OCI-LY7 (cell line): ENCODE measurements at regions not wholly inside any gene's neighbourhood (a gene's known extent, or its start where the extent isn't known, plus 50 kb on each side); places are given as distances from the start of the nearest gene placed in this dataset.

ENCODE experiments used
- BruUV-seq: library from RNA; stranded (reverse); fragments of 400-500 nt; replicated peaks from 2 replicates; lab custom pipeline; 2021; lab: Mats Ljungman, UMichigan
- CTCF ChIA-PET: fragments of 300-600 bp; sonication (Branson Sonifier 250); formaldehyde crosslinking; loops from one replicate; lab custom pipeline; 2022; ENCODE audit warnings: antibody characterized with exemption; ENCODE audit not compliant: unreplicated experiment; lab: Charles Lee
- POLR2A ChIA-PET: fragments of 300-600 bp; sonication (Branson Sonifier 250); formaldehyde crosslinking; loops from one replicate; lab custom pipeline; 2022; ENCODE audit warnings: antibody characterized with exemption; lab: Charles Lee
- DNase-seq: peaks from one replicate; pipeline ENCODE4 v3.0.0-alpha.2; 2015; ENCODE audit warnings: low spot score
- H2AFZ ChIP-seq: fragments of 200-600 bp; sonication (generic), shearing (Covaris generic); 2 replicates; pipeline ENCODE4 v1.6.1; 2014; ENCODE audit warnings: mild to moderate bottlenecking, antibody characterized with exemption, low read length, moderate library complexity
- H3K27ac ChIP-seq: fragments of 200-600 bp; sonication (generic); 2 replicates; pipeline ENCODE4 v1.5.1; 2014; ENCODE audit warnings: mixed run types, low read depth, mild to moderate bottlenecking, moderate library complexity, low read length, inconsistent platforms; ENCODE audit not compliant: poor library complexity, severe bottlenecking
- H3K36me3 ChIP-seq: fragments of 200-600 bp; sonication (generic); 2 replicates; pipeline ENCODE4 v1.6.1; 2014; ENCODE audit warnings: mild to moderate bottlenecking, antibody characterized with exemption, low read length, moderate library complexity, mixed read lengths; ENCODE audit not compliant: insufficient read depth
- H3K4me1 ChIP-seq: fragments of 200-600 bp; sonication (generic); 2 replicates; pipeline ENCODE4 v1.5.1; 2014; ENCODE audit warnings: mild to moderate bottlenecking, low read length; ENCODE audit not compliant: insufficient read depth, poor library complexity, severe bottlenecking
- H3K4me2 ChIP-seq: fragments of 200-600 bp; sonication (generic); 2 replicates; pipeline ENCODE4 v1.6.1; 2014; ENCODE audit warnings: mild to moderate bottlenecking, low read length
- H3K4me3 ChIP-seq: fragments of 200-600 bp; sonication (generic); 2 replicates; pipeline ENCODE4 v1.5.1; 2014; ENCODE audit warnings: mild to moderate bottlenecking, low read depth, low read length; ENCODE audit not compliant: poor library complexity, severe bottlenecking
- H3K79me2 ChIP-seq: fragments of 200-600 bp; sonication (generic); 2 replicates; pipeline ENCODE4 v1.6.1; 2016; ENCODE audit warnings: low read depth, mild to moderate bottlenecking, low read length, moderate library complexity, mixed read lengths; ENCODE audit not compliant: insufficient read depth
- H3K9me2 ChIP-seq: fragments of 200-600 bp; sonication (generic); 2 replicates; pipeline ENCODE4 v1.6.1; 2016; ENCODE audit warnings: mild to moderate bottlenecking, low read length, mixed read lengths; ENCODE audit not compliant: insufficient read depth
- H3K9me3 ChIP-seq: fragments of 200-600 bp; sonication (generic); 2 replicates; pipeline ENCODE4 v1.6.1; 2014; ENCODE audit warnings: mild to moderate bottlenecking, mixed run types, low read length, mixed read lengths
- H4K20me1 ChIP-seq: fragments of 200-600 bp; sonication (generic); 2 replicates; pipeline ENCODE4 v1.6.1; 2014; ENCODE audit warnings: mild to moderate bottlenecking, antibody characterized with exemption, low read length, moderate library complexity, mixed read lengths; ENCODE audit not compliant: insufficient read depth
- EZH2phosphoT487 ChIP-seq: fragments of 200-600 bp; sonication (generic); IDR thresholded peaks from 2 replicates; pipeline ENCODE4 v1.6.1; 2018; ENCODE audit warnings: low read depth, borderline replicate concordance, mild to moderate bottlenecking, mixed run types, antibody characterized with exemption, low read length, moderate library complexity, mixed read lengths
- intact Hi-C: fragments of 100-400 bp; cut with micrococcal nuclease; formaldehyde crosslinking; loops from one replicate; pipeline ENCODE4 v1.10.0; 2022; ENCODE audit not compliant: unreplicated experiment
- TF ChIP-seq, protein P1 (sequence below): fragments of 200-600 bp; sonication (generic); conservative IDR thresholded peaks from 2 replicates; pipeline ENCODE4 v1.5.1; 2014; ENCODE audit warnings: mild to moderate bottlenecking, antibody characterized with exemption, low read length, moderate library complexity, mixed read lengths

DNA sequence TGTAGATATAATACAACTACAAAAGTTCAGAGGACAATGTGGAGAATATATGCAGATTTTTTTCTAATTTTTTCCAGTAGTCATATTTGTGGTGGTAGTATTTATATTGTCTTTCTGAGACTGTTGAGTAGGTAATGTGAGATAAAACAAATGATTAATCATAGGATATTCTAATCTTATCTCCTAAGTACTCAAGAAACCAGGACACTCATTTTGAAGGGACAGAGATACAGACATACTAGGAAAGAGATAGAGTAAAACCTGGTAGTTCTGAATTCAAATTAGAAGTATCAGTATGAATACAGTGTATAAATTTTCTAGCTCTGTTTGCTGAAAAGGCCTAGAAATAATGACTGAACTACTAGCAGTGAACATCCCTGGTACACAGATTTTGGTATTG lies 141.7 kb upstream of the ASIC2 start:
- POLR2A ChIA-PET: no interaction called here
- BruUV-seq: no TSS peak

DNA sequence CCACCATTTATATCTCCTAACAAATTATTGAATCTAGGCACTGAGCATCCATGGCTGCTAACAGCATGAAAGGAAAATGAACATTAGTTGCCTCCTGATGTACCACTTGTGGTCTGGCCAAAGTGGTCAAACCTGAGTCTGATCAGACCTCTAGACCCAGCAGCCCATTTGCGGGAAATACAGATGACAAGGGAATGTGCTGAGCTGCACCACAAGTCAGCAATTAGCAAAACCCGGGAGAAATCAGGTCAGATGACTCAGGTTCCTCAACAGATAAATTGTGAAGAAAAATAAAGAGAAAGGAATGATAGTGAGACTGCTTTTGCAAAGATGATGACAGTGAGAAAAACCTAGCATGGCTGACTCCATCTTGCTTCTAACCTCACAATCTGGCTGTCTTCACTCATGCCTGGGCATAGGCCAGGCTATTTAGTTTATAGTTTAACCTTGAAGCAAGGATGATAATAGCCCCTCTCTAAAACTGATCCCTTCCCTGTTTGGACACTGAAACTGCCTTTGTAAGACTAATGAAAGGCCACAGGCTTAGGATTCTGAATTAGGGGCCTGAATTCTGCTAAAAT lies 142.7 kb upstream of the ASIC2 start:
- Histone ChIP-seq H3K4me2 (no peak overlapping the region), H3K36me3 (no peaks in the 10 kb centered on the region), H3K4me1 (no peaks in the 10 kb centered on the region), H3K9me3 (no peaks in the 10 kb centered on the region), H3K9me2 (no peaks in the 10 kb centered on the region), H2AFZ (no peak overlapping the region), H3K79me2 (no peaks in the 10 kb centered on the region), H3K27ac (no peak overlapping the region), H3K4me3 (no peak overlapping the region), H4K20me1 (no peaks in the 10 kb centered on the region)
- intact Hi-C loops: no loop called here
- BruUV-seq: no TSS peak
- CTCF ChIA-PET: no interaction called here
- DNase-seq: no peak
- POLR2A ChIA-PET: no interaction called here
- TF ChIP-seq, protein P1, sequence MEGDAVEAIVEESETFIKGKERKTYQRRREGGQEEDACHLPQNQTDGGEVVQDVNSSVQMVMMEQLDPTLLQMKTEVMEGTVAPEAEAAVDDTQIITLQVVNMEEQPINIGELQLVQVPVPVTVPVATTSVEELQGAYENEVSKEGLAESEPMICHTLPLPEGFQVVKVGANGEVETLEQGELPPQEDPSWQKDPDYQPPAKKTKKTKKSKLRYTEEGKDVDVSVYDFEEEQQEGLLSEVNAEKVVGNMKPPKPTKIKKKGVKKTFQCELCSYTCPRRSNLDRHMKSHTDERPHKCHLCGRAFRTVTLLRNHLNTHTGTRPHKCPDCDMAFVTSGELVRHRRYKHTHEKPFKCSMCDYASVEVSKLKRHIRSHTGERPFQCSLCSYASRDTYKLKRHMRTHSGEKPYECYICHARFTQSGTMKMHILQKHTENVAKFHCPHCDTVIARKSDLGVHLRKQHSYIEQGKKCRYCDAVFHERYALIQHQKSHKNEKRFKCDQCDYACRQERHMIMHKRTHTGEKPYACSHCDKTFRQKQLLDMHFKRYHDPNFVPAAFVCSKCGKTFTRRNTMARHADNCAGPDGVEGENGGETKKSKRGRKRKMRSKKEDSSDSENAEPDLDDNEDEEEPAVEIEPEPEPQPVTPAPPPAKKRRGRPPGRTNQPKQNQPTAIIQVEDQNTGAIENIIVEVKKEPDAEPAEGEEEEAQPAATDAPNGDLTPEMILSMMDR: no peak
- TF ChIP-seq EZH2phosphoT487: no peak

More for the DNA sequence above, 141.7 kb upstream of the ASIC2 start:
- H4K20me1 ChIP-seq: no peaks in the 10 kb centered on the region
- H2AFZ ChIP-seq: no peak overlapping the region
- no peaks in the 10 kb centered on the region for H3K79me2 ChIP-seq
- no peaks in the 10 kb centered on the region for H3K9me2 ChIP-seq
- H3K9me3 ChIP-seq: no peaks in the 10 kb centered on the region
- no peak overlapping the region for H3K27ac ChIP-seq
- no peaks in the 10 kb centered on the region for H3K36me3 ChIP-seq
- no peaks in the 10 kb centered on the region for H3K4me1 ChIP-seq
- H3K4me3 ChIP-seq: no peak overlapping the region
- no peak overlapping the region for H3K4me2 ChIP-seq
- intact Hi-C loops: no loop called here
- TF ChIP-seq, protein P1: no peak
- TF ChIP-seq EZH2phosphoT487: no peak
- DNase-seq: no peak
- CTCF ChIA-PET: no interaction called here

GRCh38 chr17:33436321-33436720 lies 143.2 kb upstream of the ASIC2 start:
- intact Hi-C loops: no loop called here
- CTCF ChIA-PET: no interaction called here
- DNase-seq: no peak
- Histone ChIP-seq H3K36me3 (no peaks in the 10 kb centered on the region), H3K9me3 (no peaks in the 10 kb centered on the region), H3K9me2 (no peaks in the 10 kb centered on the region), H3K27ac (no peak overlapping the region), H3K4me2 (no peak overlapping the region), H2AFZ (no peak overlapping the region), H3K79me2 (no peaks in the 10 kb centered on the region), H4K20me1 (no peaks in the 10 kb centered on the region), H3K4me1 (no peaks in the 10 kb centered on the region), H3K4me3 (no peak overlapping the region)
- TF ChIP-seq, protein P1: no peak
- TF ChIP-seq EZH2phosphoT487: no peak
- POLR2A ChIA-PET: no interaction called here
- BruUV-seq: no TSS peak
